ENCODE measurements at regions not wholly inside any gene's neighbourhood (a gene's known extent, or its start where the extent isn't known, plus 50 kb on each side); places are given as distances from the start of the nearest gene placed in this dataset.

DNA sequence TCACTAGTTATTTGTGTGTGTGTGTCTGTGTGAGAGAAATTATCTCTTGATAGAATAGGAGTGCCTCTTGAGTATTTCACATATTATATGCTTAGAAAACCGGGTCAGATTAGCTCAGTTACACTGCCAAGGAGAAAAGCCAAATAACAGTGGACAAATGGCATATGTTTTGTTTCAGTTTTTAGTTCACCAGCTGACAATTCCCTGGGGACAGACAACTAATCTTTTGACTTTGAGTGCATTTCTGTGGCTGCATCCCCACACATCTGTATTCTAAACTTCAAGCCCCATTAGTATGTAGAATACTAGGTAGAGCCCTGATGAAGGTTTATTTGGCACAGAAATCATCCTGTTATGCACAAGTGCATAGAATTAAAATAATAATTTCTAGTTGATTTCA lies 227.7 kb upstream of the CNTN3 start (continued):
- TF ChIP-seq, protein P1, sequence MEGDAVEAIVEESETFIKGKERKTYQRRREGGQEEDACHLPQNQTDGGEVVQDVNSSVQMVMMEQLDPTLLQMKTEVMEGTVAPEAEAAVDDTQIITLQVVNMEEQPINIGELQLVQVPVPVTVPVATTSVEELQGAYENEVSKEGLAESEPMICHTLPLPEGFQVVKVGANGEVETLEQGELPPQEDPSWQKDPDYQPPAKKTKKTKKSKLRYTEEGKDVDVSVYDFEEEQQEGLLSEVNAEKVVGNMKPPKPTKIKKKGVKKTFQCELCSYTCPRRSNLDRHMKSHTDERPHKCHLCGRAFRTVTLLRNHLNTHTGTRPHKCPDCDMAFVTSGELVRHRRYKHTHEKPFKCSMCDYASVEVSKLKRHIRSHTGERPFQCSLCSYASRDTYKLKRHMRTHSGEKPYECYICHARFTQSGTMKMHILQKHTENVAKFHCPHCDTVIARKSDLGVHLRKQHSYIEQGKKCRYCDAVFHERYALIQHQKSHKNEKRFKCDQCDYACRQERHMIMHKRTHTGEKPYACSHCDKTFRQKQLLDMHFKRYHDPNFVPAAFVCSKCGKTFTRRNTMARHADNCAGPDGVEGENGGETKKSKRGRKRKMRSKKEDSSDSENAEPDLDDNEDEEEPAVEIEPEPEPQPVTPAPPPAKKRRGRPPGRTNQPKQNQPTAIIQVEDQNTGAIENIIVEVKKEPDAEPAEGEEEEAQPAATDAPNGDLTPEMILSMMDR (IDR thresholded peaks at IDR 0.05; ENCODE audit: control extremely low read depth in 1 of 3, insufficient read depth in 1 of 3, low read depth in 1 of 3, low read length in 3 of 3): no peak
- TF ChIP-seq TBP (IDR thresholded peaks at IDR 0.05; ENCODE audit: low read depth, low read length) (no peak), USF2 (IDR thresholded peaks at IDR 0.05; ENCODE audit: low read length) (no peak), MAFK (IDR thresholded peaks at IDR 0.05; ENCODE audit: low read depth, low read length) (no peak), BACH1 (IDR thresholded peaks at IDR 0.05; ENCODE audit: low read length) (no peak)
